GM04503 (cell line): ENCODE measurements at regions not wholly inside any gene's neighbourhood (a gene's known extent, or its start where the extent isn't known, plus 50 kb on each side); places are given as distances from the start of the nearest gene placed in this dataset.

Experiments
- DNase-seq: peaks from one replicate; pipeline ENCODE4 v3.0.0-alpha.2; 2012; ENCODE audit warnings: low read depth

- DNase-seq, result no peak
Measured at GRCh38 chr3:102599819-102600576, 165.2 kb downstream of the ZPLD1 start.

DNA sequence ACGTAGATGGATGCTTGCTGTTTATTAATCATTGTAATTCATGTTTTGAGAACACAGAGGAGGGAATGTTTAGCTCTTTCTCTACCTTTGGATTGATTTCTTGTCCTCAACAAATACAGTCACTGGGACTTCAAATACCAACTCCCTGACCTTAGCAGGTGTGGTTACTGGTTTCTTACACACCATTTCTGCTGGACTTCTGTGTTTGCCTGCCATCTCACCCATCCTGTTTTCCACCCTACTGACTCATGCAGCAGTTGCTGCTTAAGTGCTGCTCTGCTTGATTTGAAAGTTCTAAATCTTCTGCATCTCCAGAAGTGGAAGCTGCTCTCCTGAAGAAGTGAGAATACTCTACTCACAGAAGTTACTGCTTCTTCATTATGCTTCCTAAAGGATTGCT lies 170.3 kb downstream of the ZPLD1 start:
- DNase-seq, result no peak

GRCh38 chr3:102608875-102609274 lies 174.1 kb downstream of the ZPLD1 start:
- no peak for DNase-seq

GRCh38 chr3:102614021-102614569 lies 179.3 kb downstream of the ZPLD1 start:
- DNase-seq, result no peak

- DNase-seq, result no peak
Measured at GRCh38 chr3:102614585-102614984, 179.8 kb downstream of the ZPLD1 start.

DNA sequence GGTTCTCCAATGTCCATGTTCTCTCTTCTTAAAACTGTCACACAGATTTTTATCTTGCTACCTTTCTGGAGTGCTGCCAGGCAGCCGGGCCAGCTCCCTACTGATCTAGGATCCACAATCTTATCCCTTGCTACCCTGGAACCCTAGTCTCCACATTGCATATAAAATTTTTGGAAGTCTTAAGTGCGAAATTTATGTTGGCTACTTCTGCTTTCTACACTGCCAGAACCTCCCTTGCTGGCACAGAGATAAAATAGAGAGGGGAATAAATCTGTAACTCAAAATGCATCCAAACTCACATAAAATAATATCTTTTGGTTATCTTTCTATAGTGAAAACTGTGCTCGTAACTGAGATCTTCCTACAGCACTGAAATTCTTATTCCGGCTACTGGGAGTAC lies 182.6 kb downstream of the ZPLD1 start:
- no peak for DNase-seq

DNA sequence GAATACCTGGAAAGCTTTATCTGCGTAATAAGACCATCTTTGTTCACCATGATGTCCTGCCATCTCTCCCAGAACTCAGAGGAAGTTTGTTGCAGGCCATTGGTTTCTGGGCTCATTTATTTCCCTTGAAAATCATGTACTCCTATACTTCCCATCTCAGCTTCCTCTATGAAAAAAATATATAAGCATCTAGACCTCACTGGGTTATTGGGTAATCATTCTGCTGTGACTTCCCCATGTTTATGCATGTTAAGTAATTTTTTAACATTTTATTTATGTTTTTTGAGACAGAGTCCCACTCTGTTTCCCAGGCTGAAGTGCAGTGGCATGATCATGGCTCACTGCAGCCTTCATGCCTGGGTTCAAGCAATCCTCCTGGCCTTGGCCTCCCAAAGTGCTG lies 184.5 kb downstream of the ZPLD1 start:
- DNase-seq, result no peak

- DNase-seq, result no peak
Measured at GRCh38 chr3:102629943-102630342, 195.1 kb downstream of the ZPLD1 start.

GRCh38 chr3:102630531-102630930 lies 195.7 kb downstream of the ZPLD1 start:
- no peak for DNase-seq

- no peak for DNase-seq
Measured at GRCh38 chr3:102643546-102643945, 208.7 kb downstream of the ZPLD1 start.

DNA sequence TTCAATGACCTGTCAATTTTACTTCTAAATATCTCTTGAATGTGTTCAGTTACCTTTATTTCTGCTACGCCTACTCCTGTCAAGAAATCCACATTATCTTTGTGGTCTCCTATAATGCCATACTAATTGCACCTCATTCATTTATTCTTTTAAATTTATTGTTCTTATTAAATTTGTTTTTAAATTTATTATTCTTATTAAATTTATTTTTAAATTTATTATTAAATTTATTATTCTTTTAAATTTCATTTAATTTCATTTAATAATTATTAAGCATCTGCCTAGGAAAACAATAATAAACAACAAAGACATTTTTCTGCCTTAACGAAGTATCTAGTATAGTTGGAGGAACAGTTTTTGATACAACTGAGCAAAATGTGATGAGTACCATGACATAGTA lies 211.7 kb downstream of the ZPLD1 start:
- DNase-seq, result no peak

DNA sequence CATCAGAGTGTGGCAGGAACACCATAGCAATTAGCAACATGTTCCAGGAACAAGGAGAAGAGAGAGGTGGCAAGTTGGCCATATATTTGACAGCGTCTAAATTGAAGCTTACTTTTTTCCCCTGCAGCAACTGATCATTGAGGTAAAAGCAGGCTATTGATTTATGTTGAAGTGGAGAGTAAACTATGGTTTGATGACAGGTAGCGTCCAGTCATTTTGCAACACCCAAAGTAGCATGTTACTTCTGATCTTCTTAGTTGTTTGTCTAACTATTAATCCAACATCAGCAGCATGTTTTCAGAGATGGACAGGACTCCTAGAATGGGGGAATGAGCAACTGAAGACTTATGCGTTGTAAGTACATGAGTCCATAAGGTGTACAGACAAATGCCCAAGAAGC lies 225.8 kb downstream of the ZPLD1 start:
- DNase-seq, result no peak

DNA sequence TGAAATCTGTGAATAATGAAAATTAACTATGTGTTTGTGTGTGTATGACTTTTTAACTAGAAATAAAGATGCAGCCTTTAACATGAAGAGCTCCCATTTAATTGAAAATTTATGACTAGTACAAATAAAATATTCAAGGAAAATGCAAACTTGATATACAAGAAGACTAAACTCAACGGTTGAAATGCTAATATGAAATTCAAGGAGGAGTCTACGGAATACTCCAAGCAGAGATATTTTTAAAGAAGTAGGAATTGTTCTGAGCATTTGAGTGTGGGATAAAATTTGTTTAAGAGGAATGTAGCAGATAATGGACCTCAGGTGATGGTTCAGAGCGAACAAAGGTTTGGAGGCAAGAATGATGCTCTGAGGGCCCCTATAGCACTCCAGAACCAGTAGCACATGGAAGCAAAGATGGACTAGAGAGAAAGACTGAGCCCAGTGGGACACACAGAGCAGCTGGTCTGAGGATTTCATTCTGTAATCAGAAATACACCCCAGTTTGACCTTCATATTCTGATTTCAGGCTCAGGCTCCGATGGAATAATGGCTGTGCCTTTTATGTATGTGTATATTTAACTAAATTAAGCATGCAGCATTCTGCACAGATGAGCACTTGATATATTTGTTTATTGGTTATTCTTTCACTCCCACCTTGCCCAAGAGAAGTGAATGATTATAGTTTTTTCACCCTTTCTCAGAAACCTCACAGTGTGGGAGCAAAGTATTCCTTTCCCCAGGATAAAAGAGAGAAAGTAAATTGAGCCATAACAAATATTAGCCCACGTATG lies 227.1 kb downstream of the ZPLD1 start:
- DNase-seq, result no peak

DNA sequence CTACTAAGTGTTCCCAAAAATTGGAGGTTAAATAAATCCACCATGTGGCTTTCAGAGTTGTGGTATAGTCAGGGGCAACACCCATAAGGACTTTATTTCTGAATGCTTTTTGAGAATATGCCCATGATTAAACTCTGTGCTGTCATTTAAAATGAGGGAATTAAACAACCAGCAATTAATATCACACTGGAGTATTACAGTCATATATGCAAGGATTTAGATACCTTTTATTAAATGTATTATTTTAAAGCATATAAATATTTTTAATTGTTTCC lies 227.6 kb downstream of the ZPLD1 start:
- no peak for DNase-seq

- DNase-seq, result no peak
Measured at GRCh38 chr3:102664126-102664525, 229.3 kb downstream of the ZPLD1 start.

DNA sequence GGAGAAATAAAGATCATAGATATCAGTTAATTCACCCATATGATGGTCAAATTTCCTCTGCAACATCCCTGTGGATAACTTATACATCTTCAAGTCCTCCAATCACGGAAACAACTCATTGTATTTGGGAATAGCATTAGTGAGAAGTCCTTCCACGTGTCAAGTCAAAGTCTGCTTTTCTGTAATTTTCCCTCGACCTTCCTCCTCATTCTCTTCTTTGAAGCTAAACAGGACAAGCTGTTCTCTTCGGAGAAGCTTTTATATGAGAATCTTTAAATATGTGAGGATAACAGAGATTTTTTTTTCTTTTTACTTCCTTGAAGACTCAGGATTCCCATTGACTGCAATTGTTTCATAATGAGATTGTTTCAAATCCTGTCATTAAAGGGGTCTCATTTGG lies 230.4 kb downstream of the ZPLD1 start:
- DNase-seq, result no peak

GRCh38 chr3:102668247-102668646 lies 233.4 kb downstream of the ZPLD1 start:
- no peak for DNase-seq

DNA sequence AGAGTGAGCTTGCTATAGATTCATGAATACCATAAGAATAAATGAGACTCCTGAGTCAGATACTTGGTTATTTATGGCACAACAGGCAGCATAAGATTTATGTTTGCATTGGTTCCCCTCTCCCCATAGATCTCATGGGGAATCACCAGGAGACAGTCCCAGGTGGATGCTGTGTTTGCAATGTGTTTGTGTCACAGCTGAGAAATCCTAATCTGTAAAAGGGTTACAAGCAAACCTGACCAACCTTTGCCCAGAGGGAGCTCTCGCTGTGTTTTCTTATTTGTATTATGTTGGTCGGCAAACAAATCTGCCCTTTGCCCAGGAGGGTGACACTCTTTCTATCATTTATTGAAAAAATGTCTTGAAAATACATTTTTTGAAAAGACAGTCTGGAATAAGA lies 236.2 kb downstream of the ZPLD1 start:
- no peak for DNase-seq

DNA sequence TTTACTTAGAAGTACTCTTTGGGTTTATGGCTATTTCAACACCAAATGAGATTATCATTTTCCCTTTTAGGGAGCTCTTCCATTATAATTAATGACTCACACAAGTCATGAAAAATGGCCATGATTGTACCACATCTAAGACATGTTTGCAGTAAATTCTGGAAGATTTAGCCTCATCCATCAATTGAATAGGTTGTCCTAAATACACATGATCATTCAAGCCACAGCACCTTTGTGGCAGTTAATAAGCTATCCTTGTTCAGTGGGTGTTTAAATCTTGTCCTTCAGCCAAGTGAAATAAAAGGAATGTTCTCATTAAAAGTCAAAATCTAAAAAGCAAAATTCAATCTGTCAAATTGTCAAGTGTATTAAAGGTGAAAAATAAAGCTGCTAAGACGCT lies 237.5 kb downstream of the ZPLD1 start:
- DNase-seq, result no peak

DNA sequence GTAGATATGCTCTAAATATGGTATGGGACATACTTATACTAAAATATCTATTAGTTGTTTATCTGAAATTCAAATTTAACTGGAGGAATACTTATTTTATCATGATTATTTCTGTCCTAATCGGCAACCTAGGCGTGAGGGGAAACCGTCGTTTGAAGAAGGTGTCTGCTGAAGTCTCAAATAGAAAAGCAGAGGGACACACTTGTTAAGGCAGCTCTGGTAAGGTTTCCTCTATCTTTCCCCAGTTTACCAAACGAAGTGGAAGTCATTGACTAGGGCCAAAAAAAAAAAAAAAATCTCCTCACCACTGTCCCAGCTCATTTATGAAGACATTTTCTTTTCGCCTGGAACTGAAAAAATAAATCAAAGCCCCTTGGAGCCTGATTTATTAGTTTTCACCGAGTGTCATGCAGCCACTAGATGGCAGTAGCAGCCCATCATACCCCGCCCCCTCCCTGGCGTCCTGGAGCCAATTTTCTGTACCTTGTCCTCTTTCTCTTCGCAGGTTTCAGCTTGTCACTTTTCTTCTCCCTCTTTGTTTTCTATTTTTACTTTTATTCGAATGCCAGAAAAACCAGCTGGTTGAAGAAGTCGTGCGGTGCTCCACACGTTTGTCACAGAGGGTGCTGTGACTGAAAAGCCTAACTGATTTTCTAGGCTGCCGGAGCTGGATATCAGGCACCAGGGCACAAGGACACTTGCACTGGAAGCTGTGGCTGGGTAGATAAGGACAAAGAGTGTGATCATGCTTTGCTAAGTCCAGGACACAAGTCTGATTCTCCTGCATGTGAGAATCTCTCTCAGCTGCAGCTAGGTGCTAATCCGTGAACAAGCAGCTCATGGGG lies 238.7 kb downstream of the ZPLD1 start:
- no peak for DNase-seq

DNA sequence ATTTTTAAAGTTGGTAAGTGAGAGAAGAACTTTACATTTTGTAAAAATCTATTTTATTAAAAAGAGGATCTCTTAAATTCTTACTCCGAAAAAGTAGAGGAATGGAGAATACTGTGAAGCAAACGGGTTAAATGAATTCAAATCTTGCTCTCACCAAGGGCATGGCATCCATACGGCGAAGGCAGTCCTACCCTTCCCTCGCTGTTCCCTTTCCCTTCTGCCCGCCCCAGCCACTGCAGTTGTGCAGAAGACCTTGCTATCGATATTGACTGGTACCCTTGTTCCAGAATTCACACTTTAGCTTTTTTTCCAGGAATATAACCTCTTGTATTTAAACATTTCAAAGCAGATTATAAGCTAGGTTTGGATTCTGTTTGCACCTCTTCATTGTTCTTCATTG lies 239.5 kb downstream of the ZPLD1 start:
- no peak for DNase-seq

GRCh38 chr3:102676424-102676823 lies 241.6 kb downstream of the ZPLD1 start:
- no peak for DNase-seq

GRCh38 chr3:102682741-102683140 lies 247.9 kb downstream of the ZPLD1 start:
- no peak for DNase-seq
